Brain microvascular endothelial cell (primary cell): ENCODE measurements at regions not wholly inside any gene's neighbourhood (a gene's known extent, or its start where the extent isn't known, plus 50 kb on each side); places are given as distances from the start of the nearest gene placed in this dataset.

Experiments used
- DNase-seq: peaks from one replicate; pipeline ENCODE4 v3.0.0-alpha.2; 2020
- H3K27ac ChIP-seq: fragments of 250-450 bp; sonication (Bioruptor Pico); 2 replicates; pipeline ENCODE4 v1.5.1; 2020; ENCODE audit warnings: mild to moderate bottlenecking, moderate library complexity
- H3K27me3 ChIP-seq: fragments of 250-450 bp; sonication (Bioruptor Pico); replicated peaks from 2 replicates; pipeline ENCODE4 v1.5.1; 2020; ENCODE audit warnings: mild to moderate bottlenecking
- H3K36me3 ChIP-seq: fragments of 250-450 bp; sonication (Bioruptor Pico); replicated peaks from 2 replicates; pipeline ENCODE4 v1.5.1; 2020; ENCODE audit warnings: mild to moderate bottlenecking
- H3K4me3 ChIP-seq: 2 replicates; pipeline ENCODE4 v1.5.1; 2011; ENCODE audit warnings: low read depth, mild to moderate bottlenecking, control low read depth, low read length, moderate library complexity
- in situ Hi-C: cut with HindIII; loops from 2 replicates; pipeline ENCODE4 v1.10.0; 2017; ENCODE audit warnings: low sequenced_read_pairs, low pct_ligation_motif_present
- TF ChIP-seq, protein P1 (sequence below): IDR thresholded peaks from 2 replicates; pipeline ENCODE4 v1.5.1; 2011; ENCODE audit warnings: low read depth, mild to moderate bottlenecking, moderate library complexity, low read length, control low read depth, inconsistent platforms; ENCODE audit errors: missing control alignments

DNA sequence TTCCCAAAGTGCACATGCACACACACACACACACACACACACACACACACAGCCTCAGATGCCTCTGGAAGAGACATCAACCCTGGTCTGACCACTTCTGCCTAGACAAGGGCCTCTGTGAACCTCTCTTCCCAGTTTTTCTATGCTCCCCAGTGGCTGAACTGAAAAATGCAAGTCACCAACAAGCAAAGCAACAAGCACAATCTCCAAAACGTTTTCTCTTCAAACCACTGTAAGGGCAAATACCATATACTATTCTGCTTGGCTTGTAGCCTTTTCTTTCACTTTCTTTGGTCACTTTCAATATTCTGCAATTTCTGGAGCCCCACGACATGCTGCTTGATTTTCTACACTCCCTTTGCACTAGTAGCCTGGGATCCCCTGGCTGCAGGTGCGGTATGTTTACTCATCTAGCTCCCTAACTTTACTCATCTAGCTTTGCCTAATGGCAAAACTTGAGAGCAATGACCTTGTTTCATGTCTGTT is 121.4 kb upstream of the DST start:
- Histone ChIP-seq H3K4me3 (no peak overlapping the region), H3K27ac (no peak overlapping the region), H3K36me3 (no peaks in the 10 kb centered on the region), H3K27me3 (no peaks in the 10 kb centered on the region)
- TF ChIP-seq, protein P1, sequence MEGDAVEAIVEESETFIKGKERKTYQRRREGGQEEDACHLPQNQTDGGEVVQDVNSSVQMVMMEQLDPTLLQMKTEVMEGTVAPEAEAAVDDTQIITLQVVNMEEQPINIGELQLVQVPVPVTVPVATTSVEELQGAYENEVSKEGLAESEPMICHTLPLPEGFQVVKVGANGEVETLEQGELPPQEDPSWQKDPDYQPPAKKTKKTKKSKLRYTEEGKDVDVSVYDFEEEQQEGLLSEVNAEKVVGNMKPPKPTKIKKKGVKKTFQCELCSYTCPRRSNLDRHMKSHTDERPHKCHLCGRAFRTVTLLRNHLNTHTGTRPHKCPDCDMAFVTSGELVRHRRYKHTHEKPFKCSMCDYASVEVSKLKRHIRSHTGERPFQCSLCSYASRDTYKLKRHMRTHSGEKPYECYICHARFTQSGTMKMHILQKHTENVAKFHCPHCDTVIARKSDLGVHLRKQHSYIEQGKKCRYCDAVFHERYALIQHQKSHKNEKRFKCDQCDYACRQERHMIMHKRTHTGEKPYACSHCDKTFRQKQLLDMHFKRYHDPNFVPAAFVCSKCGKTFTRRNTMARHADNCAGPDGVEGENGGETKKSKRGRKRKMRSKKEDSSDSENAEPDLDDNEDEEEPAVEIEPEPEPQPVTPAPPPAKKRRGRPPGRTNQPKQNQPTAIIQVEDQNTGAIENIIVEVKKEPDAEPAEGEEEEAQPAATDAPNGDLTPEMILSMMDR, result peak; percentile 60
- in situ Hi-C loops, result no loop called here
- no peak for DNase-seq

DNA sequence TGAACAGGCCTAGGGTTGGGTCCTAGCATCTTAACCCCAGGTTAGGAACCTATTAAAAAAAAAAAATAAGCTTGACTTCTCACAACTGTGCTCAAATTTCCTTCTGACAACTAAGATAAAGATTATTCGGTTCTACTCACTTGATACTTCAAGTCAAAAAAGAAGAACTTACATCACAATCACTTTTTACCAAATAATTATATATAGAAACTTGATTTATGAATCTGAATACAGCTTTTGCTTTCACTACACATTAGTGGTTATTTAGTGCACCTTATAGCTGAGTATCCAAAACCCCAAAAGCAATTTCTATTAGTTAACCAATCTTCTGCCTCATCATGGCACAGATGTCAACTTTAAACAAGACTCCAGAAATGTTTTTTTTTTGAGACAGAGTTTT is 119.0 kb upstream of the DST start:
- Histone ChIP-seq H3K36me3 (no peaks in the 10 kb centered on the region), H3K27ac (no peak overlapping the region), H3K27me3 (no peaks in the 10 kb centered on the region), H3K4me3 (no peak overlapping the region)
- in situ Hi-C loops, result no loop called here
- TF ChIP-seq, protein P1, result no peak
- no peak for DNase-seq

DNA sequence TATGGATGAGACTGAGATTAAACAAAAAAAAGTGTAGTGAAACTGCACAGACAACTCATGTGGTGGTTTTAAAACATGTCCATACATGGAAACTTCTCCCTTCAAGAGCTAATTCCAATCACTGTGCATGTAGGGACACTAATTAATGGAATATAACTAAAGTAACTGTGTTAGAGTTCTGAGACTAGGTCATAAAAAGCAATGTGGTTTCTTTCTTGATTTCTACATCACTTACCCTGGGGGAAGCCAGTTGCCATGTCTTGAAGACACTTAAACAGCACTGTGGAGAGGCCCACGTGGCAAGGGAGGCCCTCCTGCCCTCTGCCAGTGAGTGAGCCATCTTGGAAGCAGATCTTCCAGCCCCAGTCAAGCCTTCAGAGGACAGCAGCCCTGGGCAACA is 118.2 kb upstream of the DST start:
- Histone ChIP-seq H3K36me3 (no peaks in the 10 kb centered on the region), H3K27ac (no peak overlapping the region), H3K27me3 (no peaks in the 10 kb centered on the region), H3K4me3 (no peak overlapping the region)
- DNase-seq, result no peak
- TF ChIP-seq, protein P1, result no peak
- in situ Hi-C loops, result no loop called here

DNA sequence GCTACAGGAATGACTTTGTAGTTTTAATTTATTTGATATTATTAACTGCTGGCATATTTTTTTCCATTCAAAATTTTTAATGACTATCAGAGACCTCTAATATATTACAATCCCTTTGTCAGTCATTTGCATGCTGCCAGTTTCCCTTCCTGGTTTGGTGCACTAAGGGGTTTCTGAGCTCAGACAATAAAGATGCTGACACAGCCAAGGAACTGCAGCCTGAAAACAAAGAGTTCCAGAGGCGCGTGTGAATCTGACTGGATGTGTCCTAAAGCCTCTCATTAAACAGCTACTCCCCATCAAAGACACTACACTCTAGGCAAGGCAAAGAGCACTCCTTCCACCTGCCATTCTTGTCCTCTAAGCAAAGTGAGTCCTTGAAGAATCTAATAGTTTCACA is 116.8 kb upstream of the DST start:
- DNase-seq, result no peak
- Histone ChIP-seq H3K27ac (no peak overlapping the region), H3K36me3 (no peaks in the 10 kb centered on the region), H3K4me3 (no peak overlapping the region), H3K27me3 (no peaks in the 10 kb centered on the region)
- in situ Hi-C loops, result no loop called here
- TF ChIP-seq, protein P1, result no peak

DNA sequence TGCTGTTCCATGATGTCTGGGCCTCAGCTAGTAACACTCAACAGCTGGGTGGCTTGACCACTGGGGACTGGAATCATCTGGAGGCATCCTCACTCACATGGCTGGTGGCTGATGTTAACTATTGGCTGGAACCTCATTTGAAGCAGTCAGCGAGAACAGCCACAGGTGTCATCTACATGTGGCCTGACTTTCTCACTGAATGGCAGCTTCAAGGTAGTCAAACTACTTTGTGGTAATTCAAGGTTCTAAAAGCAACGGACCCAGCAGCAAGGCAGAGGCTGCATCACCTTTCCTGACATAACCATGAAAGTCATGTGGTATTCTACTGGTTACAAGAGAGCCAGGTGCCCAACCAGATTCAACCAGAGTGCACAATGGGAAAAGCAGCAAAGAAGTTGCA is 115.9 kb upstream of the DST start:
- in situ Hi-C loops, result no loop called here
- no peaks in the 10 kb centered on the region for H3K27me3 ChIP-seq

DNA sequence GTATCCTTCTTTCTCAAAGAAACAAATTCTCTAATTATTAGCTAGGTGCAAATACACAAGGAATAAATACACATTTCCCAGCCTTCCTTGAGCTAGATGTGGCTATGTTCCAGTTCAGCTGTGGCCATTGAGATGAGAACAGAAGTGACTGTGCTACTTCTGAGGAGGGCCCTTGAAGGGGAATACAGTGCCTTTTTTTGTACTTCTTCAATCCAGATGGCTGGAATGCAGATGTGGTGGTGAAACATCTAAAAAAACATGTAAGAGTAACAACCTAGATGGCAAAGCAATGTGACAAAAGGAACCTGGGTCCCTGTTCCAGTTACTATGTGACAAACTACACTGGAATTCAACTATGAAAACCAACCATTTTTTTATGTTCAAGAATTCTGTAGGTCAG is 115.4 kb upstream of the DST start:
- Histone ChIP-seq H3K4me3 (no peak overlapping the region), H3K27ac (no peak overlapping the region), H3K27me3 (no peaks in the 10 kb centered on the region), H3K36me3 (no peaks in the 10 kb centered on the region)
- no peak for DNase-seq
- in situ Hi-C loops, result no loop called here
- TF ChIP-seq, protein P1, result no peak

More for the DNA sequence above, 115.9 kb upstream of the DST start:
- Histone ChIP-seq H3K27ac (no peak overlapping the region), H3K4me3 (no peak overlapping the region), H3K36me3 (no peaks in the 10 kb centered on the region)
- no peak for DNase-seq
- TF ChIP-seq, protein P1, result no peak
